CD4-positive, alpha-beta T cell (primary cell): ENCODE measurements at regions not wholly inside any gene's neighbourhood (a gene's known extent, or its start where the extent isn't known, plus 50 kb on each side); places are given as distances from the start of the nearest gene placed in this dataset.

Source experiments
- ATAC-seq: fragments of 200-7000 bp; cut with Tn5 transposase; one replicate; pipeline ENCODE4 v1.10.0; 2022; ENCODE audit warnings: mild to moderate bottlenecking; ENCODE audit not compliant: poor library complexity
- CTCF ChIA-PET: fragments of 350-600 bp; sonication (Branson Sonifier 250); formaldehyde crosslinking; loops from one replicate; lab custom pipeline; 2021; ENCODE audit warnings: antibody characterized with exemption, inconsistent platforms; lab: Charles Lee
- POLR2A ChIA-PET: fragments of 350-600 bp; sonication (Branson Sonifier 250); formaldehyde crosslinking; loops from one replicate; lab custom pipeline; 2021; ENCODE audit warnings: antibody characterized with exemption, inconsistent platforms; lab: Charles Lee
- DNase-seq, 14 experiments: peaks; one replicate each; pipeline ENCODE4 v3.0.0-alpha.2; 2013 to 2020; ENCODE audit warnings: mixed read lengths in 2 of 14
- H3K27ac ChIP-seq, 2 donors: one replicate each; pipeline versions ENCODE4 v1.5.1 to v1.7.0; 2013; ENCODE audit warnings: low read length in 2 of 2, low read depth in 1 of 2, mild to moderate bottlenecking in 1 of 2
- H3K27me3 ChIP-seq, 2 experiments: 1 replicate in 1 of 2; 2 replicates in 1 of 2; pipeline versions ENCODE4 v1.6.1 to v1.7.0; 2013; ENCODE audit warnings: low read length in 2 of 2, control low read depth in 1 of 2, mild to moderate bottlenecking in 1 of 2, moderate library complexity in 1 of 2; ENCODE audit not compliant: insufficient read depth in 2 of 2, control insufficient read depth in 1 of 2
- H3K36me3 ChIP-seq: one replicate; pipeline ENCODE4 v1.6.1; 2013; ENCODE audit warnings: low read length, control low read depth; ENCODE audit not compliant: insufficient read depth
- H3K4me1 ChIP-seq: one replicate; pipeline ENCODE4 v1.6.1; 2013; ENCODE audit warnings: low read length, control low read depth; ENCODE audit not compliant: insufficient read depth
- H3K4me3 ChIP-seq: one replicate; pipeline ENCODE4 v1.5.1; 2013; ENCODE audit warnings: mild to moderate bottlenecking, low read length, moderate library complexity
- H3K9me3 ChIP-seq, 2 experiments: 1 replicate in 1 of 2; 2 replicates in 1 of 2; pipeline versions ENCODE4 v1.6.1 to v1.7.0; 2013; ENCODE audit warnings: low read length in 2 of 2, mild to moderate bottlenecking in 2 of 2, control low read depth in 1 of 2, moderate library complexity in 1 of 2; ENCODE audit not compliant: control insufficient read depth in 1 of 2, insufficient read depth in 1 of 2
- H3K27ac Mint-ChIP-seq: one replicate; pipeline ENCODE4 v1.8.0; 2020; ENCODE audit warnings: mixed read lengths
- H3K27me3 Mint-ChIP-seq: one replicate; pipeline ENCODE4 v1.8.0; 2021; ENCODE audit warnings: mixed read lengths
- H3K36me3 Mint-ChIP-seq: one replicate; pipeline ENCODE4 v1.8.0; 2021; ENCODE audit warnings: low read depth, mixed read lengths
- H3K4me1 Mint-ChIP-seq: one replicate; pipeline ENCODE4 v1.8.0; 2021; ENCODE audit warnings: low read depth, mixed read lengths
- H3K4me3 Mint-ChIP-seq: one replicate; pipeline ENCODE4 v1.8.0; 2020; ENCODE audit warnings: mild to moderate bottlenecking, mixed read lengths
- H3K9me3 Mint-ChIP-seq: one replicate; pipeline ENCODE4 v1.8.0; 2020; ENCODE audit warnings: mixed read lengths
- intact Hi-C, 2 experiments: fragments of 100-400 bp; cut with DNase I in 1 of 2; cut with micrococcal nuclease in 1 of 2; formaldehyde crosslinking; loops; one replicate each; pipeline versions ENCODE4 v1.15.1 to v1.9.0; 2023 to 2025; cut with DNase I, micrococcal nuclease
- TF ChIP-seq, protein P1 (sequence below): fragments of 200-600 bp; IDR thresholded peaks from one replicate; pipeline ENCODE4 v1.8.0; 2022; ENCODE audit warnings: antibody characterized with exemption, mild to moderate bottlenecking

DNA sequence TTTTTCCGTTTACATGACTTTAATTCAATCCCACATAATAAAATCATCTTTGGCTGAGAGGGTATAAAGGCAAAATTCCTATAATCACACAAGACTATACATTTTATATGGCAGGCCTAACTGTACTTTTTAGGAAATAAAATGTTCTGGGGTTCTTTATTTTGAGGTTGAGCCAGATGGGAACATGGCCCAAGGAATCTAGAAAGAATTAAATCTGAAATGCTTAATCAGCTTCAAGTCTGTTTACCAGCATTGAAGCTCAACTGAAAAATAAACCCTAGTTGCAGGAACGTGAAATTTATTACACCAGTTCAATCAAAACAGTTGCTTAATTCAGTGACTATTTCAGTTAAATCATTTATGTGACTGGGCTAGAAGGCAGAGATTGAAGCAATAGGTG, 191.0 kb upstream of the BTG1 start:
- ChIA-PET CTCF (no interaction called here), POLR2A (no interaction called here)
- Histone ChIP-seq H3K9me3 (peaks cover 0 to 6% of the 10 kb centered on the region in 2 experiments), H3K27ac (no peak overlapping the region), H3K4me3 (no peak overlapping the region), H3K36me3 (no peaks in the 10 kb centered on the region), H3K4me1 (peaks cover 9% of the 10 kb centered on the region), H3K27me3 (no peaks in the 10 kb centered on the region)
- intact Hi-C loops: no loop called here
- no peak for ATAC-seq
- Mint-ChIP-seq H3K27ac (no peak overlapping the region), H3K36me3 (no peaks in the 10 kb centered on the region), H3K9me3 (no peaks in the 10 kb centered on the region), H3K4me3 (no peak overlapping the region), H3K4me1 (peaks cover 59% of the 10 kb centered on the region), H3K27me3 (no peaks in the 10 kb centered on the region)
- TF ChIP-seq, protein P1, sequence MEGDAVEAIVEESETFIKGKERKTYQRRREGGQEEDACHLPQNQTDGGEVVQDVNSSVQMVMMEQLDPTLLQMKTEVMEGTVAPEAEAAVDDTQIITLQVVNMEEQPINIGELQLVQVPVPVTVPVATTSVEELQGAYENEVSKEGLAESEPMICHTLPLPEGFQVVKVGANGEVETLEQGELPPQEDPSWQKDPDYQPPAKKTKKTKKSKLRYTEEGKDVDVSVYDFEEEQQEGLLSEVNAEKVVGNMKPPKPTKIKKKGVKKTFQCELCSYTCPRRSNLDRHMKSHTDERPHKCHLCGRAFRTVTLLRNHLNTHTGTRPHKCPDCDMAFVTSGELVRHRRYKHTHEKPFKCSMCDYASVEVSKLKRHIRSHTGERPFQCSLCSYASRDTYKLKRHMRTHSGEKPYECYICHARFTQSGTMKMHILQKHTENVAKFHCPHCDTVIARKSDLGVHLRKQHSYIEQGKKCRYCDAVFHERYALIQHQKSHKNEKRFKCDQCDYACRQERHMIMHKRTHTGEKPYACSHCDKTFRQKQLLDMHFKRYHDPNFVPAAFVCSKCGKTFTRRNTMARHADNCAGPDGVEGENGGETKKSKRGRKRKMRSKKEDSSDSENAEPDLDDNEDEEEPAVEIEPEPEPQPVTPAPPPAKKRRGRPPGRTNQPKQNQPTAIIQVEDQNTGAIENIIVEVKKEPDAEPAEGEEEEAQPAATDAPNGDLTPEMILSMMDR: no peak
- DNase-seq: no peak

DNA sequence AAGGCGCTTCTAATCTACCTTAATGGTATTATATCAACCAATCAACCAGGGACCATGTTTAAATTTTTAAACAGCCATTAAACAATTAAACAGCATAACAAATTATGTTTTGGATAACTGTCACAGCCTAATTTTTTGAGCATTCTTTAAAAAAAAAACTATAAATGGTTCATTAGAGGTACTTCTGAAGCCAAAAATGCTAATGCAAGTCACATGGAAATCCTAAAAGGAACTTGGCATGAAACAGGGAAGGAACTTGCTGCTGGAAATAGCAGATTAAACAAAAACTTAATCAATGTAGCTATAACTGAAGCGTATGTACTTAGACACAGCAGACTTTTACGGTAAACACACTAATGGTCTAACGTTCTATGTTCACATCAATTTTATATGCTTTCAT, 190.2 kb upstream of the BTG1 start:
- intact Hi-C loops: no loop called here
- CTCF ChIA-PET: no interaction called here
- ATAC-seq: no peak

DNA sequence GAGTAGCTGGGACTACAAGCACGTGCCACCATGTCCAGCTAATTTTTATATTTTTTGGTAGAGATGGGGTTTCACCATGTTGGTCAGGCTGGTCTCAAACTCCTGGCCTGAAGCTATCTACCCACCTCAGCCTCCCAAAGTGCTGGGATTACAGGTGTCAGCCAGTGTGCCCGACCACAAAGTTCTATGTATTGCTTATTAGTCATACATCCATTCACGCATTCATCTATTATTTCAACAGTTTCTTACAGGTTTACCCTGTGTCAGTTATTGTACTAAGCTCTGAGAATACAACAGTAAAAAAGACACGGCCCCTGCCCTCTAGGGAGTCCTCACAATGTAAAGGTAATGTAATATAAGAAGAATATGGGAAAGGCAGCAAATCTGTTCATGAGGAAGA, 188.9 kb upstream of the BTG1 start:
- Histone ChIP-seq H3K27ac (no peak overlapping the region), H3K4me1 (peaks cover 9% of the 10 kb centered on the region), H3K9me3 (peaks cover 0 to 5% of the 10 kb centered on the region in 2 experiments), H3K36me3 (no peaks in the 10 kb centered on the region), H3K4me3 (no peak overlapping the region), H3K27me3 (no peaks in the 10 kb centered on the region)
- Mint-ChIP-seq H3K36me3 (no peaks in the 10 kb centered on the region), H3K9me3 (no peaks in the 10 kb centered on the region), H3K27ac (no peak overlapping the region), H3K27me3 (no peaks in the 10 kb centered on the region), H3K4me3 (no peak overlapping the region), H3K4me1 (peaks cover 61% of the 10 kb centered on the region)
- CTCF ChIA-PET: no interaction called here
- no peak for DNase-seq
- ATAC-seq: no peak
- TF ChIP-seq, protein P1: no peak
- intact Hi-C loops: no loop called here
- POLR2A ChIA-PET: interaction anchor here (1.2 to 1.7 kb wide), 2 partner anchors 9 to 189 kb away, joined by 5 to 8 read pairs; partner anchors contain the start of gene BTG1

More for the DNA sequence above, 190.2 kb upstream of the BTG1 start:
- no peak overlapping the region for H3K27ac ChIP-seq
- Mint-ChIP-seq H3K36me3 (no peaks in the 10 kb centered on the region), H3K27ac (no peak overlapping the region), H3K27me3 (no peaks in the 10 kb centered on the region), H3K9me3 (no peaks in the 10 kb centered on the region), H3K4me3 (no peak overlapping the region), H3K4me1 (peaks cover 59% of the 10 kb centered on the region)
- peaks cover 9% of the 10 kb centered on the region for H3K4me1 ChIP-seq
- no peak for DNase-seq
- H3K9me3 ChIP-seq: peaks cover 0 to 6% of the 10 kb centered on the region in 2 experiments
- POLR2A ChIA-PET: interaction anchor here (0.7 to 1.7 kb wide), 3 partner anchors 8 to 190 kb away, joined by 3 to 8 read pairs (median 3); partner anchors contain the start of gene BTG1
- TF ChIP-seq, protein P1: no peak
- no peaks in the 10 kb centered on the region for H3K36me3 ChIP-seq
- H3K4me3 ChIP-seq: no peak overlapping the region
- H3K27me3 ChIP-seq: no peaks in the 10 kb centered on the region
